Tibial artery (tissue), 4 donors: ENCODE measurements at regions not wholly inside any gene's neighbourhood (a gene's known extent, or its start where the extent isn't known, plus 50 kb on each side); places are given as distances from the start of the nearest gene placed in this dataset.
A peak's percentile ranks its signal among the peaks of the same experiment; 100 is the strongest.

Experiments used
- DNase-seq, 2 donors: peaks; one replicate each; pipeline ENCODE4 v3.0.0-alpha.2; 2019
- H3K27ac ChIP-seq, 2 donors: fragments of 200-600 bp; sonication (generic) in 1 of 2; 1 replicate in 1 of 2; 2 replicates in 1 of 2; pipeline ENCODE4 v1.5.1; 2018 to 2019; ENCODE audit warnings: mild to moderate bottlenecking in 1 of 2
- H3K27me3 ChIP-seq, 2 donors: fragments of 200-600 bp; sonication (generic) in 1 of 2; one replicate each; pipeline versions ENCODE4 v1.5.1 to v1.6.0; 2016 to 2019
- H3K36me3 ChIP-seq, 3 donors: fragments of 200-600 bp; sonication (generic) in 2 of 3; one replicate each; pipeline ENCODE4 v1.5.1; 2016 to 2019; ENCODE audit warnings: mild to moderate bottlenecking in 2 of 3
- H3K4me1 ChIP-seq, 4 donors: fragments of 200-600 bp; sonication (generic) in 2 of 4; 1 replicate in 3 of 4; 2 replicates in 1 of 4; pipeline ENCODE4 v1.5.1; 2016 to 2019
- H3K4me3 ChIP-seq, 2 donors: fragments of 200-600 bp; sonication (generic) in 1 of 2; 1 replicate in 1 of 2; 2 replicates in 1 of 2; pipeline ENCODE4 v1.5.1; 2018 to 2019; ENCODE audit warnings: mild to moderate bottlenecking in 2 of 2
- H3K9me3 ChIP-seq, 3 donors: fragments of 200-600 bp; sonication (generic) in 1 of 3; one replicate each; pipeline ENCODE4 v1.5.1; 2016 to 2019
- CTCF ChIP-seq, 2 experiments: fragments of 200-600 bp in 1 of 2; fragments of 450-650 bp in 1 of 2; IDR thresholded peaks; one replicate each; pipeline ENCODE4 v1.5.1; 2017 to 2019; ENCODE audit warnings: antibody characterized with exemption in 2 of 2, mild to moderate bottlenecking in 1 of 2, moderate library complexity in 1 of 2
- intact Hi-C: fragments of 100-400 bp; cut with DNase I; formaldehyde crosslinking; loops from one replicate; pipeline ENCODE4 v1.15.0; 2023; ENCODE audit warnings: low total_unique reads

GRCh38 chr18:24876266-24876665, 415.8 kb downstream of the HRH4 start:
- Histone ChIP-seq H3K27me3 (no peaks in the 10 kb centered on the region), H3K4me1 (no peaks in the 10 kb centered on the region), H3K27ac (no peak overlapping the region), H3K9me3 (no peaks in the 10 kb centered on the region), H3K4me3 (no peak overlapping the region), H3K36me3 (no peaks in the 10 kb centered on the region)
- no peak for TF ChIP-seq CTCF (IDR thresholded peaks at IDR 0.05)
- intact Hi-C loops: no loop called here
- no peak for DNase-seq

GRCh38 chr18:24877066-24877465, 416.6 kb downstream of the HRH4 start:
- no peaks in the 10 kb centered on the region for H3K36me3 ChIP-seq
- TF ChIP-seq CTCF (IDR thresholded peaks at IDR 0.05): no peak
- H3K27me3 ChIP-seq: no peaks in the 10 kb centered on the region
- DNase-seq: no peak
- intact Hi-C loops: no loop called here
- H3K4me3 ChIP-seq: no peak overlapping the region
- H3K4me1 ChIP-seq: no peaks in the 10 kb centered on the region
- H3K9me3 ChIP-seq: no peaks in the 10 kb centered on the region
- no peak overlapping the region for H3K27ac ChIP-seq

GRCh38 chr18:24877546-24877945, 417.1 kb downstream of the HRH4 start:
- TF ChIP-seq CTCF (IDR thresholded peaks at IDR 0.05): no peak
- no peak overlapping the region for H3K4me3 ChIP-seq
- H3K36me3 ChIP-seq: no peaks in the 10 kb centered on the region
- intact Hi-C loops: no loop called here
- no peaks in the 10 kb centered on the region for H3K4me1 ChIP-seq
- H3K27me3 ChIP-seq: no peaks in the 10 kb centered on the region
- no peak for DNase-seq
- H3K9me3 ChIP-seq: no peaks in the 10 kb centered on the region
- no peak overlapping the region for H3K27ac ChIP-seq

- Histone ChIP-seq H3K9me3 (no peaks in the 10 kb centered on the region), H3K4me1 (no peaks in the 10 kb centered on the region), H3K4me3 (no peak overlapping the region), H3K27me3 (no peaks in the 10 kb centered on the region), H3K36me3 (no peaks in the 10 kb centered on the region), H3K27ac (no peak overlapping the region)
- intact Hi-C loops: no loop called here
- no peak for DNase-seq
- TF ChIP-seq CTCF (IDR thresholded peaks at IDR 0.05): peak; percentile 49 to 52
Observed at GRCh38 chr18:24878289-24878688, 417.9 kb downstream of the HRH4 start.

GRCh38 chr18:24885276-24885675, 424.8 kb downstream of the HRH4 start:
- TF ChIP-seq CTCF (IDR thresholded peaks at IDR 0.05): no peak
- Histone ChIP-seq H3K9me3 (no peaks in the 10 kb centered on the region), H3K4me3 (no peak overlapping the region), H3K27ac (no peak overlapping the region), H3K36me3 (no peaks in the 10 kb centered on the region), H3K27me3 (no peaks in the 10 kb centered on the region), H3K4me1 (no peaks in the 10 kb centered on the region)
- no peak for DNase-seq
- intact Hi-C loops: no loop called here

- no peaks in the 10 kb centered on the region for H3K27me3 ChIP-seq
- DNase-seq: no peak
- no peak overlapping the region for H3K27ac ChIP-seq
- no peak for TF ChIP-seq CTCF (IDR thresholded peaks at IDR 0.05)
- H3K4me3 ChIP-seq: no peak overlapping the region
- no peaks in the 10 kb centered on the region for H3K4me1 ChIP-seq
- H3K9me3 ChIP-seq: no peaks in the 10 kb centered on the region
- intact Hi-C loops: no loop called here
- H3K36me3 ChIP-seq: no peaks in the 10 kb centered on the region
Observed at GRCh38 chr18:24894880-24895279, 434.4 kb downstream of the HRH4 start.
